Body of pancreas (tissue), 4 donors: ENCODE measurements at regions not wholly inside any gene's neighbourhood (a gene's known extent, or its start where the extent isn't known, plus 50 kb on each side); places are given as distances from the start of the nearest gene placed in this dataset.

ENCODE experiments used
- POLR2A ChIP-seq, 3 donors: fragments of 450-650 bp; IDR thresholded peaks; one replicate each; pipeline ENCODE4 v1.6.1; 2016; ENCODE audit warnings: antibody characterized with exemption in 3 of 3, mild to moderate bottlenecking in 2 of 3
- TF ChIP-seq, protein P1 (sequence below), 7 experiments: fragments of 450-650 bp in 4 of 7; fragments of 200-600 bp in 3 of 7; sonication (generic) in 3 of 7; IDR thresholded peaks; one replicate each; pipeline ENCODE4 v1.5.1; 2016 to 2019; ENCODE audit warnings: antibody characterized with exemption in 7 of 7

DNA sequence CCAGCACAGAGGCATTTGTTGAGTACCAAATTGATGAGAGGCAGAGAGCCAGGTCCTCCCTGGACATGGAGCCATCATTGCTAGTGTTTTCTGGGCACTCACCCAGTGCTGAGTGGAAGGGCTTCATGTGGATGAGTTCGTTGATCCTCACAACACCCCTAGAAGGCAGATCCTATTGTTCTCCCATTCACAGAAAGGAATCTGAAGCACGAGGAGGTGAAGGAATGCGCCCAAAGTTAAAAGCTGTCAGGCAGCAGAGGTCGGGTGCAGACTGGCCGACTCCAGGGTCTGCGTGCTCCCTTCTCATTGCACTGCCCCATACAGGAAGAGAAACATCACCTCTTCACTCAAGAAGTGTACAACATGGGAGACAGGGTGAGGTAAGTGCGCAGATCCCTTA is 153.5 kb upstream of the TNPO1 start:
- TF ChIP-seq, protein P1, sequence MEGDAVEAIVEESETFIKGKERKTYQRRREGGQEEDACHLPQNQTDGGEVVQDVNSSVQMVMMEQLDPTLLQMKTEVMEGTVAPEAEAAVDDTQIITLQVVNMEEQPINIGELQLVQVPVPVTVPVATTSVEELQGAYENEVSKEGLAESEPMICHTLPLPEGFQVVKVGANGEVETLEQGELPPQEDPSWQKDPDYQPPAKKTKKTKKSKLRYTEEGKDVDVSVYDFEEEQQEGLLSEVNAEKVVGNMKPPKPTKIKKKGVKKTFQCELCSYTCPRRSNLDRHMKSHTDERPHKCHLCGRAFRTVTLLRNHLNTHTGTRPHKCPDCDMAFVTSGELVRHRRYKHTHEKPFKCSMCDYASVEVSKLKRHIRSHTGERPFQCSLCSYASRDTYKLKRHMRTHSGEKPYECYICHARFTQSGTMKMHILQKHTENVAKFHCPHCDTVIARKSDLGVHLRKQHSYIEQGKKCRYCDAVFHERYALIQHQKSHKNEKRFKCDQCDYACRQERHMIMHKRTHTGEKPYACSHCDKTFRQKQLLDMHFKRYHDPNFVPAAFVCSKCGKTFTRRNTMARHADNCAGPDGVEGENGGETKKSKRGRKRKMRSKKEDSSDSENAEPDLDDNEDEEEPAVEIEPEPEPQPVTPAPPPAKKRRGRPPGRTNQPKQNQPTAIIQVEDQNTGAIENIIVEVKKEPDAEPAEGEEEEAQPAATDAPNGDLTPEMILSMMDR (IDR thresholded peaks at IDR 0.05): no peak
- no peak for TF ChIP-seq POLR2A (IDR thresholded peaks at IDR 0.05)
